Upper lobe of right lung (tissue), 1 donor: ENCODE measurements at regions not wholly inside any gene's neighbourhood (a gene's known extent, or its start where the extent isn't known, plus 50 kb on each side); places are given as distances from the start of the nearest gene placed in this dataset.
"Not testable (repeated sequence)": the region's sequence is repeated elsewhere in the genome, so short reads cannot be mapped to it uniquely, and the experiment has no call there.

Source experiments
- ATAC-seq: fragments of 200-7000 bp; cut with Tn5 transposase; one replicate; pipeline ENCODE4 v1.9.1; 2020; ENCODE audit warnings: mild to moderate bottlenecking, moderate library complexity
- DNase-seq: peaks from one replicate; pipeline ENCODE4 v3.0.0-alpha.2; 2020
- H3K27ac ChIP-seq: fragments of 200-600 bp; one replicate; pipeline ENCODE4 v1.8.0; 2022
- H3K27me3 ChIP-seq: fragments of 200-600 bp; one replicate; pipeline ENCODE4 v1.8.0; 2022; ENCODE audit warnings: mild to moderate bottlenecking
- H3K36me3 ChIP-seq: fragments of 200-600 bp; one replicate; pipeline ENCODE4 v1.8.0; 2022
- H3K4me1 ChIP-seq: fragments of 200-600 bp; one replicate; pipeline ENCODE4 v1.8.0; 2022
- H3K4me3 ChIP-seq: fragments of 200-600 bp; one replicate; pipeline ENCODE4 v1.8.0; 2022; ENCODE audit warnings: mild to moderate bottlenecking
- H3K9me3 ChIP-seq: fragments of 200-600 bp; one replicate; pipeline ENCODE4 v1.8.0; 2022
- intact Hi-C: fragments of 100-400 bp; cut with DNase I; formaldehyde crosslinking; loops from one replicate; pipeline ENCODE4 v1.11.0; 2022
- TF ChIP-seq, protein P1 (sequence below): fragments of 200-600 bp; IDR thresholded peaks from one replicate; pipeline ENCODE4 v1.8.0; 2022; ENCODE audit warnings: antibody characterized with exemption
- donor health status: DM: no; HTN: yes; CAD: no; lungs with severe emphysema.

GRCh38 chr2:107530046-107530445 is 296.6 kb upstream of the RGPD4 start:
- Histone ChIP-seq H3K27me3 (no peaks in the 10 kb centered on the region), H3K4me1 (no peaks in the 10 kb centered on the region), H3K27ac (no peak overlapping the region), H3K36me3 (no peaks in the 10 kb centered on the region), H3K9me3 (no peaks in the 10 kb centered on the region), H3K4me3 (no peak overlapping the region)
- TF ChIP-seq, protein P1, sequence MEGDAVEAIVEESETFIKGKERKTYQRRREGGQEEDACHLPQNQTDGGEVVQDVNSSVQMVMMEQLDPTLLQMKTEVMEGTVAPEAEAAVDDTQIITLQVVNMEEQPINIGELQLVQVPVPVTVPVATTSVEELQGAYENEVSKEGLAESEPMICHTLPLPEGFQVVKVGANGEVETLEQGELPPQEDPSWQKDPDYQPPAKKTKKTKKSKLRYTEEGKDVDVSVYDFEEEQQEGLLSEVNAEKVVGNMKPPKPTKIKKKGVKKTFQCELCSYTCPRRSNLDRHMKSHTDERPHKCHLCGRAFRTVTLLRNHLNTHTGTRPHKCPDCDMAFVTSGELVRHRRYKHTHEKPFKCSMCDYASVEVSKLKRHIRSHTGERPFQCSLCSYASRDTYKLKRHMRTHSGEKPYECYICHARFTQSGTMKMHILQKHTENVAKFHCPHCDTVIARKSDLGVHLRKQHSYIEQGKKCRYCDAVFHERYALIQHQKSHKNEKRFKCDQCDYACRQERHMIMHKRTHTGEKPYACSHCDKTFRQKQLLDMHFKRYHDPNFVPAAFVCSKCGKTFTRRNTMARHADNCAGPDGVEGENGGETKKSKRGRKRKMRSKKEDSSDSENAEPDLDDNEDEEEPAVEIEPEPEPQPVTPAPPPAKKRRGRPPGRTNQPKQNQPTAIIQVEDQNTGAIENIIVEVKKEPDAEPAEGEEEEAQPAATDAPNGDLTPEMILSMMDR: no peak
- intact Hi-C loops: no loop called here
- no peak for ATAC-seq
- no peak for DNase-seq

DNA sequence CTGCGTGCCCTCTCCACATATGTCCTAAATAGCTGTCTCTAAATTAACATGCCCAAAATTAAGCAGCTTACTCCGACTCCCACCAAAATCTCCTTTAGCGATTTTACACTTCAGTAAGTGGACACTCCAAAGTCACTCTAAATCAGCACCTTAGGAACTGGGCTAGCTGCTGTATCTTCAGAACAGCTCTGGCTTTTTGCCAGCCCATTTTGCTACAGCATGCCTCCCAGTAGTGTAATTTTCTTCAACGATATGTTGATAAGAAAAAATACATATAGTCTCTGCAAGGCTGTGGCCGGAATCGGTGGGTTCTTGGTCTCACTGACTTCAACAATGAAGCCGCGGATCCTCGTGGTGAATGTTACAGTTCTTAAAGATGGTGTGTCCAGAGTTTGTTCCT is 291.8 kb upstream of the RGPD4 start:
- H3K36me3 ChIP-seq: no peaks in the 10 kb centered on the region
- H3K27me3 ChIP-seq: no peaks in the 10 kb centered on the region
- no peaks in the 10 kb centered on the region for H3K9me3 ChIP-seq
- TF ChIP-seq, protein P1: no peak
- DNase-seq: no peak
- H3K27ac ChIP-seq: no peak overlapping the region
- H3K4me3 ChIP-seq: no peak overlapping the region
- no peak for ATAC-seq
- no peaks in the 10 kb centered on the region for H3K4me1 ChIP-seq
- intact Hi-C loops: no loop called here

- H3K27me3 ChIP-seq, ATAC-seq, H3K9me3 ChIP-seq, intact Hi-C loops, DNase-seq, H3K27ac ChIP-seq, H3K4me3 ChIP-seq, H3K4me1 ChIP-seq, H3K36me3 ChIP-seq: not testable (repeated sequence)
These were observed 290.6 kb upstream of the RGPD4 start for GRCh38 chr2:107535905-107536689.

GRCh38 chr2:107542314-107542740 is 284.4 kb upstream of the RGPD4 start:
- no peak for DNase-seq
- H3K4me1 ChIP-seq: no peaks in the 10 kb centered on the region
- H3K9me3 ChIP-seq: no peaks in the 10 kb centered on the region
- no peak overlapping the region for H3K27ac ChIP-seq
- no peak overlapping the region for H3K4me3 ChIP-seq
- no peak for ATAC-seq
- H3K36me3 ChIP-seq: no peaks in the 10 kb centered on the region
- intact Hi-C loops: no loop called here
- H3K27me3 ChIP-seq: no peaks in the 10 kb centered on the region
- TF ChIP-seq, protein P1: no peak

- Histone ChIP-seq H3K27me3 (no peaks in the 10 kb centered on the region), H3K9me3 (no peaks in the 10 kb centered on the region), H3K4me3 (no peak overlapping the region), H3K36me3 (no peaks in the 10 kb centered on the region), H3K4me1 (no peaks in the 10 kb centered on the region), H3K27ac (no peak overlapping the region)
- DNase-seq: no peak
- TF ChIP-seq, protein P1: no peak
- ATAC-seq: no peak
- intact Hi-C loops: no loop called here
These were observed 282.9 kb upstream of the RGPD4 start for GRCh38 chr2:107543793-107544192.

DNA sequence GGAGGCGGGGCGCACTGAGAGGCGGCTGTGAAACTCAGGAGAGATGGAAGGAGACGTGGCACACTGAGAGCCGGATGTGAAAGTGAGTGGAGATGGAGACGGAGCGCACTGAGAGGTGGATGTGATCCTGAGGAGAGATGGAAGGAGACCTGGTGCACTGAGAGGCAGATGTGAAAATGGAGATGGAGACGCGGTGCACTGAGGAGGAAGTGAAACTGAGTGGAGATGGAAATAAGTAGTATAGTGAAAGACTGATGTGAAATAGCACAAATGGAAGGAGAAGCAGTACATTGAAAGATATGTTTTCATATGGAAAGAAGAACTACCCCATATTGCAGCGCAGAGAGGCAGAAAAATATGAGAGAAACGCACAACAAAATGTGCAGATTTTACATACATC is 281.6 kb upstream of the RGPD4 start:
- H3K36me3 ChIP-seq: no peaks in the 10 kb centered on the region
- DNase-seq (no peak), ATAC-seq (no peak)
- H3K9me3 ChIP-seq: no peaks in the 10 kb centered on the region
- TF ChIP-seq, protein P1: no peak
- H3K4me3 ChIP-seq: no peak overlapping the region
- no peaks in the 10 kb centered on the region for H3K27me3 ChIP-seq
- H3K27ac ChIP-seq: no peak overlapping the region
- no peaks in the 10 kb centered on the region for H3K4me1 ChIP-seq
- intact Hi-C loops: no loop called here
